Nephron (organoid): ENCODE measurements at regions not wholly inside any gene's neighbourhood (a gene's known extent, or its start where the extent isn't known, plus 50 kb on each side); places are given as distances from the start of the nearest gene placed in this dataset.
A peak's percentile ranks its signal among the peaks of the same experiment; 100 is the strongest.

Experiments
- H3K27ac Mint-ChIP-seq, 3 experiments: 2 replicates each; pipeline ENCODE4 v1.8.0; 2020; ENCODE audit warnings: mixed read lengths in 3 of 3, mild to moderate bottlenecking in 2 of 3, moderate library complexity in 1 of 3
- H3K27me3 Mint-ChIP-seq: 2 replicates; pipeline ENCODE4 v1.8.0; 2021; ENCODE audit warnings: low read depth, mild to moderate bottlenecking, moderate library complexity, mixed read lengths
- H3K36me3 Mint-ChIP-seq: 2 replicates; pipeline ENCODE4 v1.8.0; 2020; ENCODE audit warnings: low read depth, mixed read lengths
- H3K4me1 Mint-ChIP-seq: 2 replicates; pipeline ENCODE4 v1.8.0; 2020; ENCODE audit warnings: mixed read lengths
- H3K4me3 Mint-ChIP-seq, 3 experiments: 2 replicates each; pipeline ENCODE4 v1.8.0; 2020; ENCODE audit warnings: mild to moderate bottlenecking in 3 of 3, mixed read lengths in 3 of 3, moderate library complexity in 2 of 3
- H3K9me3 Mint-ChIP-seq: 2 replicates; pipeline ENCODE4 v1.8.0; 2020; ENCODE audit warnings: mixed read lengths
- TF ChIP-seq, protein P1 (sequence below), 3 experiments: fragments of 200-600 bp; sonication (generic); IDR thresholded peaks; one replicate each; pipeline ENCODE4 v1.5.0; 2021; ENCODE audit warnings: antibody characterized with exemption in 3 of 3; ENCODE audit not compliant: unreplicated experiment in 3 of 3

DNA sequence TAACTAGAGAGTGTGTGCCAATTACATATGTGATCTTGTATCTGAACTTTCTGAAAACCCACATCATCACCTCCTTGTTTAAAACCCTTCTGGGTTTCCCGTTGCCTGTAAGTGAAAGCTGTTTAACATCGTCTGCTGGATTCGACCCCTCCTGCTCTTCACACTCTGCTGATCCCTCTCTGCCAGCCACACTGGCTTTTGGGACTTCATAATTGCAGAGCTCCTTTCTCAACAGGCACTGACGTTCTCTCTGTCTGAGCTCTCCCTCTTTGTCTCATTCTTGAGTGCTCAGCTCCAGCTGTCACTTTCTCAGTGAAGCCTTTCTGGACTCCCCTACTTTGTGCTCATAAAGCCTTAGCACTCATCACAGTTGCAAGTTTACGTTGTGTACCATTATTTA, 153.9 kb downstream of the CEP135 start:
- TF ChIP-seq, protein P1, sequence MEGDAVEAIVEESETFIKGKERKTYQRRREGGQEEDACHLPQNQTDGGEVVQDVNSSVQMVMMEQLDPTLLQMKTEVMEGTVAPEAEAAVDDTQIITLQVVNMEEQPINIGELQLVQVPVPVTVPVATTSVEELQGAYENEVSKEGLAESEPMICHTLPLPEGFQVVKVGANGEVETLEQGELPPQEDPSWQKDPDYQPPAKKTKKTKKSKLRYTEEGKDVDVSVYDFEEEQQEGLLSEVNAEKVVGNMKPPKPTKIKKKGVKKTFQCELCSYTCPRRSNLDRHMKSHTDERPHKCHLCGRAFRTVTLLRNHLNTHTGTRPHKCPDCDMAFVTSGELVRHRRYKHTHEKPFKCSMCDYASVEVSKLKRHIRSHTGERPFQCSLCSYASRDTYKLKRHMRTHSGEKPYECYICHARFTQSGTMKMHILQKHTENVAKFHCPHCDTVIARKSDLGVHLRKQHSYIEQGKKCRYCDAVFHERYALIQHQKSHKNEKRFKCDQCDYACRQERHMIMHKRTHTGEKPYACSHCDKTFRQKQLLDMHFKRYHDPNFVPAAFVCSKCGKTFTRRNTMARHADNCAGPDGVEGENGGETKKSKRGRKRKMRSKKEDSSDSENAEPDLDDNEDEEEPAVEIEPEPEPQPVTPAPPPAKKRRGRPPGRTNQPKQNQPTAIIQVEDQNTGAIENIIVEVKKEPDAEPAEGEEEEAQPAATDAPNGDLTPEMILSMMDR (IDR thresholded peaks at IDR 0.05; ENCODE audit: unreplicated experiment in 3 of 3): no peak
- H3K4me3 Mint-ChIP-seq: no peak overlapping the region
- peaks cover 38% of the 10 kb centered on the region for H3K4me1 Mint-ChIP-seq
- peaks cover 3% of the 10 kb centered on the region for H3K36me3 Mint-ChIP-seq
- no peaks in the 10 kb centered on the region for H3K9me3 Mint-ChIP-seq
- no peaks in the 10 kb centered on the region for H3K27me3 Mint-ChIP-seq
- peak overlapping the region in 1 of 3 experiments; percentile 18 for H3K27ac Mint-ChIP-seq

DNA sequence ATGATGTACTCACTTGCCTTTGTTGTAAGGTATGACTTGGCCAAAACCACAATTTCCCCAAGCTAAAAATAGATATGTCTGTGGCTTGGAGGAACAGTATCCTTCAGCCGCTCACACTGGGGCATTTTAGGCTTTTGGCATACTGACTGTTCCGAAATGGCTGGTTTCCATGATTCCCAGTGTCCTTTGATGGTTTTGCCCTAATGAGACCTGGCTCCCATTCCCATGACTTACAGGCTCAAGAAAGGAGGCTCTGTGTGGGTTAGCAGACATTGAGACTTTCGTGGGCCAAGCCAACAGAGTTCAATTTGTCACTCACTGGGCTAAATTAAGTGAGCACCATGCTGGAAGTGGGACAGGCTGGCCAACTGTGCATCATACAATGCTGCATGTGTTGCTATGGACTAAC, 150.6 kb downstream of the CEP135 start:
- Mint-ChIP-seq H3K27me3 (no peaks in the 10 kb centered on the region), H3K27ac (peak overlapping the region in 1 of 3 experiments; percentile 30), H3K4me1 (peaks cover 14% of the 10 kb centered on the region), H3K36me3 (peaks cover 3% of the 10 kb centered on the region), H3K9me3 (no peaks in the 10 kb centered on the region), H3K4me3 (no peak overlapping the region)
- TF ChIP-seq, protein P1 (IDR thresholded peaks at IDR 0.05; ENCODE audit: unreplicated experiment in 3 of 3): no peak

DNA sequence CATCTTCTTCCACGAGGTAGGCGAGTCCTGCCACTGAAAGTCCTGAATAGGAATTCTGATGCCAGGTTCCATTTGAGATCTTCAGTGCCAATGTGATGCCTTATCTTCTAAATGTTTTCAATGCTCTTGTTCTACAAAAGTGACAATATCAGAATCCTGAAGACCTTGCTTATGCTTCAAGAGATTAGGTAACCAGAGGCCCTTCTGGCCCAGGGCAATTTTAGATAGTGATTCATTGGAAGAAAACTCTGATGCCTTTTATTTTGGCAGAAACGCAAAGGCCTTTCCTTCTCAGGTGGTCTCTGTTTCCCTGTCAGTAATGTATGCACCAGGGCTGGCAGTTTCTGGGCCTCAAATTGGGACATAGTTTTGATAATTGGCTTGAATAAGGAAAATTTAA, 144.8 kb downstream of the CEP135 start:
- Mint-ChIP-seq H3K4me3 (no peak overlapping the region), H3K36me3 (peaks cover 5% of the 10 kb centered on the region), H3K27ac (no peak overlapping the region), H3K27me3 (no peaks in the 10 kb centered on the region), H3K4me1 (no peaks in the 10 kb centered on the region), H3K9me3 (no peaks in the 10 kb centered on the region)
- TF ChIP-seq, protein P1 (IDR thresholded peaks at IDR 0.05; ENCODE audit: unreplicated experiment in 3 of 3): no peak

DNA sequence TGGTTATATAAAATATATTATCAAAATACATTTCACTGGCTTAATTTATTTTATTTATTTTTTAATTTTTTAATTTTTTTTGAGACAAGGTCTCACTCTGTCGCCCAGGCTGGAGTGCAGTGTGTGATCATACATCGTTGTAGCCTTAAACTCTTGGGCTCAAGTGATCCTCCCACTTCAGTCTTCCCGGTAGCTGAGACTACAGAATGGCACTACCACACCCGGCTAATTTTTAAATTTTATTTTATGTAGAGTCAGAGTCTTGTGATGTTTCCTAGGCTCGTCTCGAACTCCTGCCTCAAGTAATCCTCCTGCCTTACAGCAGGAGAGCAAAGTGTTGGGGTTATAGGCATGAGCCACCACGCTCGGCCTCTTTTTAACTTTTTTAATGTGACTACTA, 143.8 kb downstream of the CEP135 start:
- TF ChIP-seq, protein P1 (IDR thresholded peaks at IDR 0.05; ENCODE audit: unreplicated experiment in 3 of 3): no peak
- Mint-ChIP-seq H3K4me3 (no peak overlapping the region), H3K36me3 (peaks cover 5% of the 10 kb centered on the region), H3K9me3 (no peaks in the 10 kb centered on the region), H3K4me1 (no peaks in the 10 kb centered on the region), H3K27ac (no peak overlapping the region), H3K27me3 (no peaks in the 10 kb centered on the region)

DNA sequence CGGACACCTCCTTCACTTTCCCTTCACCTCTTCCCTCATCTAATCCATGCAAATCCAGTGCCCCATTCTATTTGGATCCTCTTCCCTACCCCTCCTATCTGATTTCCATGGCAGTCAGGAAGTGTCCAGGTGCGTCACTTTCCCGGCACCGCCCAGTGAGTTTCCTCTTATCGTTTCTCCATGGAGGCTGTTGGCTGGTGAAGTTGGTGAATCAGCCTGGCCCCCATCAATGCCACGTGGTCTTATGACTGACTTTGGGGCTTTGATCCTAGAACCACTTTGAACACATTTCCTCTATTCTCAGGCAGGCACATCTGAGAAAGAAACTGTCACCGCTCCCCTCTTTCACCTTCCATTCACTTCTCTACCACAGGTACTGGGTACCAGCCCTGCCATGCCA, 137.8 kb downstream of the CEP135 start:
- Mint-ChIP-seq H3K36me3 (peaks cover under 1% of the 10 kb centered on the region), H3K4me3 (no peak overlapping the region), H3K27me3 (no peaks in the 10 kb centered on the region), H3K27ac (no peak overlapping the region), H3K4me1 (peaks cover 13% of the 10 kb centered on the region), H3K9me3 (no peaks in the 10 kb centered on the region)
- TF ChIP-seq, protein P1 (IDR thresholded peaks at IDR 0.05; ENCODE audit: unreplicated experiment in 3 of 3): no peak

DNA sequence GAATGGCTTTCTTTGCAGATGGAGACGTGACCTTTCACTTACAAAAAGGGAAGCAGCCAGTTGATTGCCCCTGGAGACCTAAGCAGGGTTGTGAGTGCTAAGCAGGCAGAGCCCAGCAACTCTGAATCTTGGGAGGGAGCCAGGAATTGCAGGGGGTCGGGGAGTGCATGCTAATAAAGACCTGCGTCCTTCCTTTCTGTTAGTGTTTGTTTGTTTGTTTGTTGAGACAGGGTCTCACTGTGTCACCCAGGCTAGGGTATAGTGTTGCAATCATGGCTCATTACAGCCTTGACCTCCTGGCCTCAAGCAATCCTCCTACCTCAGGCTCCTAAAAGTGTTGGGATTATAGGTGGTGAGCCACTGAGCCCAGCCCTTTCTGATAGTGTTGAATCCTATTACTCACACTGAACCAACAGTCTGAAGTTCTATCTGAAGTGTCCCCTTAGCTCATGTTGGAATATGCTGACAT, 137.4 kb downstream of the CEP135 start:
- H3K9me3 Mint-ChIP-seq: no peaks in the 10 kb centered on the region
- H3K27ac Mint-ChIP-seq: peak overlapping the region in 1 of 3 experiments; percentile 8
- no peak overlapping the region for H3K4me3 Mint-ChIP-seq
- TF ChIP-seq, protein P1 (IDR thresholded peaks at IDR 0.05; ENCODE audit: unreplicated experiment in 3 of 3): no peak
- H3K4me1 Mint-ChIP-seq: peaks cover 13% of the 10 kb centered on the region
- H3K27me3 Mint-ChIP-seq: no peaks in the 10 kb centered on the region
- H3K36me3 Mint-ChIP-seq: no peaks in the 10 kb centered on the region
